Peyer's patch (tissue), 4 donors: ENCODE measurements at regions not wholly inside any gene's neighbourhood (a gene's known extent, or its start where the extent isn't known, plus 50 kb on each side); places are given as distances from the start of the nearest gene placed in this dataset.

Experiments
- DNase-seq, 3 donors: peaks; one replicate each; pipeline ENCODE4 v3.0.0-alpha.2; 2017 to 2019
- H3K27ac ChIP-seq, 4 donors: fragments of 200-600 bp; sonication (generic); one replicate each; pipeline ENCODE4 v1.5.1; 2016 to 2019
- H3K27me3 ChIP-seq, 2 donors: fragments of 200-600 bp; sonication (generic); one replicate each; pipeline ENCODE4 v1.5.1; 2019
- H3K36me3 ChIP-seq, 3 donors: fragments of 200-600 bp; sonication (generic); one replicate each; pipeline ENCODE4 v1.5.1; 2016 to 2019
- H3K4me1 ChIP-seq, 4 donors: fragments of 200-600 bp; sonication (generic); one replicate each; pipeline ENCODE4 v1.5.1; 2016 to 2019
- H3K4me3 ChIP-seq, 4 donors: fragments of 200-600 bp; sonication (generic); 1 replicate in 3 of 4; 2 replicates in 1 of 4; pipeline ENCODE4 v1.5.1; 2016 to 2019; ENCODE audit warnings: mild to moderate bottlenecking in 1 of 4
- H3K9me3 ChIP-seq, 4 donors: fragments of 200-600 bp; sonication (generic); one replicate each; pipeline ENCODE4 v1.5.1; 2016 to 2019; ENCODE audit warnings: mild to moderate bottlenecking in 1 of 4
- CTCF ChIP-seq, 6 experiments: fragments of 450-650 bp in 4 of 6; fragments of 200-600 bp in 2 of 6; sonication (generic) in 1 of 6; IDR thresholded peaks; one replicate each; pipeline ENCODE4 v1.5.1; 2017 to 2019; ENCODE audit warnings: antibody characterized with exemption in 6 of 6, mild to moderate bottlenecking in 3 of 6, moderate library complexity in 1 of 6
- POLR2A ChIP-seq, 2 donors: fragments of 450-650 bp; IDR thresholded peaks; one replicate each; pipeline ENCODE4 v1.5.1; 2017; ENCODE audit warnings: antibody characterized with exemption in 2 of 2, mild to moderate bottlenecking in 2 of 2, moderate library complexity in 2 of 2

- Histone ChIP-seq H3K36me3 (no peaks in the 10 kb centered on the region), H3K9me3 (no peaks in the 10 kb centered on the region), H3K4me3 (no peak overlapping the region), H3K27me3 (no peaks in the 10 kb centered on the region), H3K4me1 (no peaks in the 10 kb centered on the region), H3K27ac (no peak overlapping the region)
- TF ChIP-seq POLR2A (IDR thresholded peaks at IDR 0.05) (no peak), CTCF (IDR thresholded peaks at IDR 0.05) (no peak)
- DNase-seq = no peak
Measured at GRCh38 chr5:155091063-155091648, 77.6 kb downstream of the KIF4B start.

- DNase-seq = no peak
- Histone ChIP-seq H3K27me3 (no peaks in the 10 kb centered on the region), H3K27ac (no peak overlapping the region)
Measured at GRCh38 chr5:155091768-155092717, 78.5 kb downstream of the KIF4B start.

GRCh38 chr5:155094455-155094854 lies 80.9 kb downstream of the KIF4B start:
- no peak for TF ChIP-seq POLR2A (IDR thresholded peaks at IDR 0.05)
- no peak for TF ChIP-seq CTCF (IDR thresholded peaks at IDR 0.05)
- no peaks in the 10 kb centered on the region for H3K27me3 ChIP-seq
- no peaks in the 10 kb centered on the region for H3K9me3 ChIP-seq
- H3K4me3 ChIP-seq = no peak overlapping the region
- H3K36me3 ChIP-seq = no peaks in the 10 kb centered on the region
- H3K27ac ChIP-seq = no peak overlapping the region
- no peak for DNase-seq
- no peaks in the 10 kb centered on the region for H3K4me1 ChIP-seq

More at GRCh38 chr5:155091768-155092717, 78.5 kb downstream of the KIF4B start:
- no peak overlapping the region for H3K4me3 ChIP-seq
- TF ChIP-seq POLR2A (IDR thresholded peaks at IDR 0.05) (no peak), CTCF (IDR thresholded peaks at IDR 0.05) (no peak)
- no peaks in the 10 kb centered on the region for H3K4me1 ChIP-seq
- H3K36me3 ChIP-seq = no peaks in the 10 kb centered on the region
- no peaks in the 10 kb centered on the region for H3K9me3 ChIP-seq

GRCh38 chr5:155097995-155098394 lies 84.4 kb downstream of the KIF4B start:
- Histone ChIP-seq H3K4me1 (no peaks in the 10 kb centered on the region), H3K36me3 (no peaks in the 10 kb centered on the region), H3K9me3 (no peaks in the 10 kb centered on the region), H3K27ac (no peak overlapping the region), H3K27me3 (no peaks in the 10 kb centered on the region), H3K4me3 (no peak overlapping the region)
- DNase-seq = no peak
- no peak for TF ChIP-seq CTCF (IDR thresholded peaks at IDR 0.05)
- TF ChIP-seq POLR2A (IDR thresholded peaks at IDR 0.05) = no peak

- Histone ChIP-seq H3K27me3 (no peaks in the 10 kb centered on the region), H3K4me3 (no peak overlapping the region), H3K4me1 (no peaks in the 10 kb centered on the region), H3K36me3 (no peaks in the 10 kb centered on the region), H3K27ac (no peak overlapping the region), H3K9me3 (no peaks in the 10 kb centered on the region)
- TF ChIP-seq CTCF (IDR thresholded peaks at IDR 0.05) (no peak), POLR2A (IDR thresholded peaks at IDR 0.05) (no peak)
- DNase-seq = no peak
Measured at GRCh38 chr5:155098433-155098832, 84.9 kb downstream of the KIF4B start.
